Glutamatergic neuron (in vitro differentiated cells): ENCODE measurements at regions not wholly inside any gene's neighbourhood (a gene's known extent, or its start where the extent isn't known, plus 50 kb on each side); places are given as distances from the start of the nearest gene placed in this dataset.

Experiments used
- DNase-seq: peaks from one replicate; pipeline ENCODE4 v3.0.0; 2022
- H3K27ac Mint-ChIP-seq: one replicate; pipeline ENCODE4 v1.8.0; 2020; ENCODE audit warnings: mild to moderate bottlenecking, mixed read lengths, inconsistent platforms; ENCODE audit not compliant: unreplicated experiment
- H3K27me3 Mint-ChIP-seq: one replicate; pipeline ENCODE4 v1.8.0; 2020; ENCODE audit warnings: mild to moderate bottlenecking, moderate library complexity, mixed read lengths, inconsistent platforms; ENCODE audit not compliant: unreplicated experiment
- H3K36me3 Mint-ChIP-seq: one replicate; pipeline ENCODE4 v1.8.0; 2020; ENCODE audit warnings: mild to moderate bottlenecking, mixed read lengths, inconsistent platforms; ENCODE audit not compliant: unreplicated experiment
- H3K4me1 Mint-ChIP-seq: one replicate; pipeline ENCODE4 v1.8.0; 2020; ENCODE audit warnings: mild to moderate bottlenecking, low read depth, mixed read lengths, inconsistent platforms; ENCODE audit not compliant: unreplicated experiment
- H3K4me3 Mint-ChIP-seq: one replicate; pipeline ENCODE4 v1.8.0; 2020; ENCODE audit warnings: mild to moderate bottlenecking, mixed read lengths, inconsistent platforms; ENCODE audit not compliant: unreplicated experiment
- H3K9me3 Mint-ChIP-seq: one replicate; pipeline ENCODE4 v1.8.0; 2020; ENCODE audit warnings: mild to moderate bottlenecking, moderate library complexity, mixed read lengths, inconsistent platforms; ENCODE audit not compliant: unreplicated experiment
- TF ChIP-seq, protein P1 (sequence below): fragments of 200-600 bp; sonication (generic); IDR thresholded peaks from one replicate; pipeline ENCODE4 v1.5.0; 2021; ENCODE audit not compliant: partially characterized antibody, unreplicated experiment

DNA sequence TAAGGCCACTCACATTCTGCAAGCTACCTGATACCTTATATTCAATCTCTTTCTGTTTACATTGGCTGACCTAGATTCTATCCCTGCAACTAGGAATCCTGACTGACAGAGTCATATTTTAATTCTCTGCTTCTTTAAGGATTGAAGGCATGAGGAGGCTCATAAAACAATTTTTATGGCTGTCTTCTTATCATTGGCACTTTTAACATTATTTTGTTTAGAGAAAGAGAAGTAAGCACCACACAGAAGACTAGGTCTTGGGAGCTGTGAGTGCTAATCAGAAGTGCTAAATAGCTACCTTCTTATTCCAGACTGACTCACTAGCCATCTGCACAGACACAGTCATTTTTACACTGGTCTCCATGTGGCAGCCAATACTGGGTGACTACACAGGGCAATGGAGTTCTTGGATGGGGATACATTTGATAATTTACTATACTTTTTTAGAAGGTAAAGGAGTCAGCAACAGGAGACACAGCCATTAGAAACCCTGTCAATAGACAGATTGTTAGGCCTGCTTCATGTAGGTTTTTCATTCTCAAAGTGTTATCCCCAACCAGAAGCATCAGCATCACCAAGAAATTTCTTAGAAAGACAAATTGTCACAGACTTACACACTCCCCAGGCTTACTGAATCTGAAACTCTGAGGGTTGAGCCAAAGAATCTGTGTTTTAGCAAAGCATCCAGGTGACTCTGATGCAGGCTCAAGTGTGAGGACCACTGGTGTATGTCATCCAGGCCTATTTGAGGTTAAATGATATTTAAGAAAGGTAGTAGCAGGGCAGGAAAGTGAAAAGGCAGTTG lies 214.1 kb downstream of the DUSP6 start:
- TF ChIP-seq, protein P1, sequence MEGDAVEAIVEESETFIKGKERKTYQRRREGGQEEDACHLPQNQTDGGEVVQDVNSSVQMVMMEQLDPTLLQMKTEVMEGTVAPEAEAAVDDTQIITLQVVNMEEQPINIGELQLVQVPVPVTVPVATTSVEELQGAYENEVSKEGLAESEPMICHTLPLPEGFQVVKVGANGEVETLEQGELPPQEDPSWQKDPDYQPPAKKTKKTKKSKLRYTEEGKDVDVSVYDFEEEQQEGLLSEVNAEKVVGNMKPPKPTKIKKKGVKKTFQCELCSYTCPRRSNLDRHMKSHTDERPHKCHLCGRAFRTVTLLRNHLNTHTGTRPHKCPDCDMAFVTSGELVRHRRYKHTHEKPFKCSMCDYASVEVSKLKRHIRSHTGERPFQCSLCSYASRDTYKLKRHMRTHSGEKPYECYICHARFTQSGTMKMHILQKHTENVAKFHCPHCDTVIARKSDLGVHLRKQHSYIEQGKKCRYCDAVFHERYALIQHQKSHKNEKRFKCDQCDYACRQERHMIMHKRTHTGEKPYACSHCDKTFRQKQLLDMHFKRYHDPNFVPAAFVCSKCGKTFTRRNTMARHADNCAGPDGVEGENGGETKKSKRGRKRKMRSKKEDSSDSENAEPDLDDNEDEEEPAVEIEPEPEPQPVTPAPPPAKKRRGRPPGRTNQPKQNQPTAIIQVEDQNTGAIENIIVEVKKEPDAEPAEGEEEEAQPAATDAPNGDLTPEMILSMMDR = no peak
- H3K9me3 Mint-ChIP-seq = no peaks in the 10 kb centered on the region
- peaks cover 4% of the 10 kb centered on the region for H3K4me1 Mint-ChIP-seq
- no peak for DNase-seq
- no peaks in the 10 kb centered on the region for H3K36me3 Mint-ChIP-seq
- no peak overlapping the region for H3K4me3 Mint-ChIP-seq
- H3K27me3 Mint-ChIP-seq = no peaks in the 10 kb centered on the region
- H3K27ac Mint-ChIP-seq = no peak overlapping the region

DNA sequence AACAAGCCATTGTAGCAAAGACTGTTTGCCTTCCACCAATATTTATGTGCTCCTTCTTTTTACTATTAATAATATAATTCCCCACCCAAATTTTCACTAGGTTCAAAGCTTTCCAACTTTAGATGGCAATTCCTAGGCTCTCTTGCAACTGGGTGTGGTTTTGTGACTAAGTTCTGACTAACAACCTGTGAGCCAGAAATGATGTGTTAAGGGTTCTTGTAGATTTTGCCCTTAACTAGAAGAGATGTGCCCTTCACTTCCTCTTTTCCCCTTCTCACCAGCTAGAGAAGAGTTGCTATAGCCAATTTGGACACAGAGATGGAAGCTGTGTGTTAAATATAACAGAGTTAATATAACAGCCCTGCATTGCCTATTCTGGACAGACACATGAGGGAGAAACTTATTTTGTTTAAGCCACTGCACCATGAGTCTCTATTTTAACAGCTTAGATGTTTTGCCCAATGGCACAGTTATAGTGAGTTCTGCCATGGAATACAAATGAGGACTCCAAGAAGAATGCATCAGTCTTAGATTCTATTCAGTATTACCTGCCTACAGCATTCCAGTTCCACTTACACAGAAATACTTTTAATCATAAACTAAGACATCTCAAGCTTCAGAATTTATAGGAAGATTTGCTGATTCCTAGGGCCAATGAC lies 216.2 kb downstream of the DUSP6 start:
- Mint-ChIP-seq H3K27me3 (no peaks in the 10 kb centered on the region), H3K4me3 (no peak overlapping the region), H3K9me3 (no peaks in the 10 kb centered on the region), H3K36me3 (no peaks in the 10 kb centered on the region), H3K27ac (no peak overlapping the region), H3K4me1 (peaks cover 4% of the 10 kb centered on the region)
- no peak for DNase-seq
- TF ChIP-seq, protein P1 = no peak

DNA sequence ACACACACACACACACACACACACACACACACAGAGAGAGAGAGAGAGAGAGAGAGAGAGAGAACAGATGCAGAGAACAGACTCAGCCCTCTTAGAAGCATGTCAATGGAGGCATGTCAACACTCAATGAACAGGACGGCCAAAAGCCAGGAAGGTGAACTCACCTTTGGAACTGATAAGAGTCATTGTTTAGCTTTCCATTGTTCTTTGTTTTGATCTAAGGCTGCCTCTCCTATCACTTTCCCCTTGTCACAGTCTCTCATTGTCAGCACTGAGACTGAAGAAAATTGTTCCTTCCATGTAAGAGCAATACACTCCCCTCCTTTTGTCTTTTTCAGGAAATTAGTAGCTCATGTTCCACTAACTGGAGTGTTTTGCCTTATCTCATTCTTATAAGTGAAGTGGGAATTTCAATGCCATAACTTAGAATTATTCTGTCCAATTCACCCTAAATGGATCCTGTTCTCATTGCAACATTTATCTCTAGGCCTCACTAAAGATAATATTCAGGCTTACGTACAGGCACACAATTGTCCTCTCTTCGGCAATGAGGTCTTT lies 218.0 kb downstream of the DUSP6 start:
- Mint-ChIP-seq H3K27me3 (peaks cover 2% of the 10 kb centered on the region), H3K9me3 (no peaks in the 10 kb centered on the region), H3K36me3 (no peaks in the 10 kb centered on the region), H3K27ac (no peak overlapping the region), H3K4me3 (no peak overlapping the region), H3K4me1 (peaks cover 9% of the 10 kb centered on the region)
- DNase-seq = no peak
- TF ChIP-seq, protein P1 = no peak

DNA sequence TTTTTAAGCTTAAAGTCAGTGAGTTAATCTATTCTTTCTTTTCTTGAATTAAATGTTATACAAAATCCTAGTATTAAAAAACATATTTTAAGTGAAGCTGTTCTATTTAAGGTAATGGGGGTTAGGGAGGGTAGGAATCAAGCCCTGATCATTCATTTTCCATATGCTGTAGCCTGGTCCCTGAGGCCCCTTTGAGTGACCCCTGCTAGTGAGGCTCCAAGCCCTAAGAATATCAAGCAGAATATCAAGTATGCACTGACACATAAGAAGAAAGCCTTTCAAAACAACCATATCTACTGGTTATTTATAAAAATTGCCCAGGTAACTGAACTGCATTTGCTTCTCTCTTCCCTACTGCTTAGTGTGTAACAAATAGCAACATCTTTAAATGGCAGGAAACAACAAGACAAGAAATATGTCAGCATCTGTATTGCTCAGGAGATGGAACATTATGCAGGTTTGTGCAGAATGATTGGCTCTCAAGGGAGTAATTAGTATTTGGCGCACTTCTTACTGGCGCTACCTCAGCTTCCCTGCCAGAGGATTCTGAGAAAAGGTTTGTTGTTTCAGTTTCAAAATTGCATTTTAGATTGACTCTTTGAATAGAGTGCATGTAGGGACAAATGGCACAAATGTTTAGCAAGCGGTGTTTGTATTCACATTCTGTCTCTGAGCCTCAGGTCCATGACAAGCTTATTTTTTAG lies 223.0 kb downstream of the DUSP6 start:
- Mint-ChIP-seq H3K4me1 (peaks cover 13% of the 10 kb centered on the region), H3K27me3 (peaks cover 2% of the 10 kb centered on the region)
- TF ChIP-seq, protein P1 = no peak

More for the DNA sequence above, 223.0 kb downstream of the DUSP6 start:
- no peak for DNase-seq
- Mint-ChIP-seq H3K4me3 (no peak overlapping the region), H3K36me3 (no peaks in the 10 kb centered on the region), H3K9me3 (no peaks in the 10 kb centered on the region), H3K27ac (peak overlapping the region; percentile 62)
